Renal cortical epithelial cell (primary cell): ENCODE measurements at regions not wholly inside any gene's neighbourhood (a gene's known extent, or its start where the extent isn't known, plus 50 kb on each side); places are given as distances from the start of the nearest gene placed in this dataset.
"Not testable (repeated sequence)": the region's sequence is repeated elsewhere in the genome, so short reads cannot be mapped to it uniquely, and the experiment has no call there.

Source experiments
- DNase-seq: peaks from one replicate; pipeline ENCODE4 v3.0.0-alpha.2; 2011; ENCODE audit warnings: low read depth

DNA sequence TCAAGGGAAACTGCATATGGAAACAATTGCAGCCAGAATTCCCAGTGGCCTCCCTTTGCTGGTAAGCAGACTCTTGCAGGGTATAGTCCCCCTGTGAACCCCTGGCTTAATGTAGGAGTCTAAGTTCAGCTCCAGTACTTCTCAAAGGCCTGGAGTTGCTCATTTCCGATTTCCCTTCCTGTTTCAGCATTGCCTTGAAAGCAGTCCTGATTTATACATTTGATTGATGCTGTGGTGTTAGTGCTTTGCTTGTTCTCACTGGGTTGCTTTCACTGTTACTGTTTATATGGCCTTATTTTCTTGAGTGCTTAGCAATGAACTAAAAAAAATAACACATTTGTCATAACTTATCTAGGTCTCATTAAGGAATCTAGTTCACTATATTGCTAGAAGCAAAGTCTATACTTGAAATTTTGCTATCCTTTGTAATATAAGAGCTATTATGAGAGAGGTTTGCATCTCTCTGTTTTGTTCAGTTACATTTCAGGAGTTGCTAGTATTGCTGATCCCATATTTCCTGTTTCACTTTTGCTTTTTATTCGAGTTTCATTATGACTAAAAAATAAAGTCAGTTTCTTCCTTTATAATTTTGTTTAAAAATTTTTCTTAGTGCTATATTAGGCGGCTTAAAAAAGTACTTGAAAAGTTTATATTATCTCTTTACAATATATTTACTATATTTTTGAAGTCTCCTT, 122.4 kb upstream of the NMUR2 start:
- no peak for DNase-seq

DNA sequence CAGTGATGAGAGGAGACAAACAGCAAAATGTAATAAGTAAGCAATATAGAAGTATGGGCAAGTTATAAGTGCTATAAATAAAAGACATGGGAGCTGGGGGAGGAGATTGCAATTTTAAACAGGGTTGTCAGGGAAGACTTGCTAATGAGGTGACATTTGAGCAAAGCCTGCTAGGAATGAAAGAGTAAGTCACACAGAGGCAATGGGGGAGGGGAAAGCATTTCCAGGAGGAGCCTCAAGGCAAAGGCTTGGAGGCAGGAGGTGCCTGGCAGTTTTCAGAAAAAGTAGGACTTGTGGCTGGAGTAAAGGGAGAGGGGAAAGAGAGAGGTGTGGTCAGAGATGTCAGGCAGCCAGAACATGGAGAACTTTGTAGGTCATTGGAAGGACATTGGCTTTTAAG, 124.4 kb upstream of the NMUR2 start:
- DNase-seq = peak; percentile 7

- DNase-seq = peak; percentile 68
Measured at GRCh38 chr5:152532714-152533113, 127.6 kb upstream of the NMUR2 start.

DNA sequence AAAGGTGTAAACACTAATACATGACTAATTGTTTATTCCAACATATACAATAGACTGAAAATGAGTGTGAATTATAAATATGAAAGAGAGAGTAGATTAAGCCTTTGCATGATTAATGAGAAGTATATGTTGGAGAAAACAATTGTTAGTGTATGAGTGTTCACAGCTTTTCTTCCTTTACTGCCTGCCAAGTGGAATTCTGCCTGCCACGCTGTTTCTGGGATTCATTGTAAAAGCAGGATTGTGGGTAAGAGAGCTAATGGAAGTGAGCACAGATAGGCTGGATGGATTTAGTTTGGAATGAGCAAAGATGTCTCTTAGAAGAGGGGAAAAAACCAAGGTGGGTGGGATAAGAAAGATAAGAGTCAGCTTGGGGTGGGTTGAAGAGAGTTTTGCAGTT, 129.6 kb upstream of the NMUR2 start:
- DNase-seq = no peak

GRCh38 chr5:152542741-152543140, 137.7 kb upstream of the NMUR2 start:
- peak; percentile 31 for DNase-seq

DNA sequence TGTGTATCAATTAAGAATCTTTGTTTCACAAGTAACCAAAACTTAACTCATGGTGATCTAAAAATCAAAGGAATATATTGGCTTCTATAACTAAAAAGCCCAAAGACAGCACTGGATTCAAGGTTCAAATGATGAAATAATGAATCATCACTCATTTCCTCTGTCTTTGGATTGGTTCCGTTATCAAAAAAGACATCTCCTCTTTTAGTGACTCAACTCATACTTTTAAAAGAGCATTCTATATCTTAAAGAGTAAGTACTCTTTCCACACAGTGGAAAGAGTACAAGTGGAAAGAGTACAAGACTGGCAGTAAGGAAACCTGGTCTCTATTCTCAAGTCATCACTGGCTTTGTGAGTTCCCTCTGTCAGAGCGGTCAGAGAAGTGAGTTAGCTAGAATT, 141.4 kb upstream of the NMUR2 start:
- no peak for DNase-seq

- DNase-seq = no peak
Measured at GRCh38 chr5:152547202-152547601, 142.1 kb upstream of the NMUR2 start.

GRCh38 chr5:152549709-152550108, 144.6 kb upstream of the NMUR2 start:
- DNase-seq = no peak

GRCh38 chr5:152551061-152551460, 146.0 kb upstream of the NMUR2 start:
- DNase-seq = no peak

- no peak for DNase-seq
Measured at GRCh38 chr5:152556784-152557183, 151.7 kb upstream of the NMUR2 start.

DNA sequence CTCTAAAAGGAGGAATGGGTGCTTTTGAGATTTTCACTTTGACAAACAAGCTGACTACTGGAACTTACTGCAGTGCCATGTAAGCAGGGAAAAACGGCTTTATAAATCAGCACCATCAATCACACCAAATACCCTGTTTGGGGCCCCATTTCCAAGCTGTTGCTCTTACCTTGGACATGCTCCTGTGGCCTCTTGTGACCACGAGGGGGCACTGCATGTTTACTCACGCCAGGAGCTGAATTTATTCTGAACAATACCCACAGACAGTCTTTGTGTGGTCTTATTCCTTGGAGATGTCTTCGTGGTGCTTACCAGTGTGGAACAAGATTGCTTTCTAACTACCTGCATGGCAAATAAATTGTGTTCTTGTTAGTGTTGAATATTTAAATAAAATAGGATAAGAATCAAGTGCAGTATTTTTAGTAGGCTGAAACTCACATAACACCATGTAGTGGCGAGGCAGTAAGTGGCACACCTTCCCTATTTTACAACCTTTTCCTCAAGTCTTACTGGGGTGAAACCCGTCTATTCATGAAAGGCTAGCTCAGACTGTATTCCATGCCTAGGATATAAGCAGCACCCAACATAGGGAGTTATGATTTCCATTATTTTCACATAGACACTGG, 155.5 kb upstream of the NMUR2 start:
- DNase-seq = peak; percentile 65

GRCh38 chr5:152568016-152568415, 162.9 kb upstream of the NMUR2 start:
- DNase-seq = no peak

DNA sequence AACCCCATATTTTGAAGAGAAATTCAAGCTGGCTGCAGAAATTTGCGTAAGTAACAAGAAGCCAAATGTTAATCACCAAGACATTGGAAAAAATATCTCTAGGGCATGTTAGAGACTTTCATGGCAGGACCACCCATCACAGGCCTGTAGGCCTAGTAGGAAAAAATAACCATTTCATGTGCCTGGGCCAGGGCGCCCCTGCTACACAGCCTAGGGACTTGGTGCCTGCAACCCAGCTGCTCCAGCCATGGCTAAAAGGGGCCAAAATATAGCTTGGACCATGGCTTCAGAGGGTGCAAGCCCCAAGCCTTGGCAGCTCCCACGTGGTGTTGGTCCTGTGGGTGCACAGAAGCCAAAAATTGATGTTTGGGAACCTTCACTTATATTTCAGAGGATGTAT, 167.7 kb upstream of the NMUR2 start:
- DNase-seq = no peak

DNA sequence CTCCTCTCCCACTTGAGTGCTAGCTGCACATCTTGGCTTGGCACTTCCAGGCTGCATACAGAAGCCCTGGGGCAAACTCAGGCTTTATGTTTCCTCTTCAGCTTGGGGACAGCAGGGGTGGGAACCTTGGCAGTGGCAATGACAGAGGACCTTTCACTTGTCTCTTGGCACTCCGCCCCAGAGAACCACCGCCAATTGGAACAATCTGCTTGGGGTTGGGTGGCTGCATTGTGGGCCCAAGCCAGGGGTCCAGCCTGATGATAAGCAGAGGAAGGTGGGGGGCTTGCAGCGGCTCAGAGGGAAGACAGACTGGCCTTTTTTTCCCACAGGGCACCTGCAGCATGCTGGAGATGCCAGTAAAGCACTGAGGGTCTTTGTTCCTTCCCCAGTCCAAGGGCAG, 179.0 kb upstream of the NMUR2 start:
- no peak for DNase-seq

DNA sequence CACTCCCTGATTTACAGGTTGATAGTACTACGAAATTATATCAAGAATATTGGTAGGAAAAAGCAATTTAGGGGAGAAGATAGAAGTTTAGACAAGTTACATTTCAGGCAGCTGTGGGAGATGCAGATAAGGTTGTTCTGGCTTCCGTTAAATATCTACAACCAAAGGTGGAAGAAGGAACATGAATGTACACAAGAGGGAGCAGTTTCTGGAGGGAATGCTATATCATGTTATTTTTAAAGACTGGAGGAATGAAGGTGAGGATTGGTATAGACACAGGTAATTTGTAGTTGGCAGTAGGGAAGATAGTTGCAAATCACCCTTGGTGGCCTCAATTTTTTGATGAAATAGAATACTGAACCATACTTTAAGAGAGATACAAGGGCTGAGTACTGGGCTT, 187.3 kb upstream of the NMUR2 start:
- DNase-seq = no peak

DNA sequence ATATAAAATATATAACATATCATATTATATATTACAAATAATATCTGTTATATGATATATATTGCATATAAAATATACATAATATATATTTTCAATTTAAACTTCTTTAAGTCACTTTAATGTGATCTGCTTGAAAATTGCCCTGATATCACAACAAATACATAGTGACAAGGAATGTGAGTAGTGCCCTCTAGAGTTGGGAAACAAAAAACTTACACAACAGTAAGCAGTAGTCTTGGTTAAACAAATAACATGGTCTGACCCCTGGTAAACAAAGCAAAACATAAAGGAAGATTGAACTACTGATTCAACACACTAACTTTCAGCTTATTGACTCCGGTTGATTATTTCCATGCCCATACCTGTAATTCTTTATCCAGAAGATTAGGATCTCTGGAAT, 188.3 kb upstream of the NMUR2 start:
- peak; percentile 9 for DNase-seq

GRCh38 chr5:152595405-152595804, 190.3 kb upstream of the NMUR2 start:
- DNase-seq = no peak

DNA sequence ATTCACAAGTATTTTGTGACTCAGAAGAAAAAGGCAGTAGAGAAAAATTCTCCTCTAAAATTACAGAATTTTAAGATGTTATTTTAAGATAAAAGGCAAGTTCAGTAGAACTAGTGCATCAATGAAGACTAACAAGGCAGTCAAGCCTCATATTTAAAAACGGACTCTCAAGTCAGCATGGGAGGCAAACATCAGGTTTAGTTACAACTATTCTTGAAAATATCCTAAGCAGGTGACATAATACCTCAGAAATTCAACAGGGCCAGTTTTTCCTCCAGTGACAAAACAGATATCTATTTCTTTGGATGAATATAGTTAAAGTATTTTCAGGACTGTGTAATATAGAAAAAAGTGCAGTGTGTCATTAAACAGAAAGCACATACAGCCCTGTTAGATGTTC, 194.0 kb upstream of the NMUR2 start:
- DNase-seq = no peak

GRCh38 chr5:152601806-152602732, 197.0 kb upstream of the NMUR2 start:
- no peak for DNase-seq

DNA sequence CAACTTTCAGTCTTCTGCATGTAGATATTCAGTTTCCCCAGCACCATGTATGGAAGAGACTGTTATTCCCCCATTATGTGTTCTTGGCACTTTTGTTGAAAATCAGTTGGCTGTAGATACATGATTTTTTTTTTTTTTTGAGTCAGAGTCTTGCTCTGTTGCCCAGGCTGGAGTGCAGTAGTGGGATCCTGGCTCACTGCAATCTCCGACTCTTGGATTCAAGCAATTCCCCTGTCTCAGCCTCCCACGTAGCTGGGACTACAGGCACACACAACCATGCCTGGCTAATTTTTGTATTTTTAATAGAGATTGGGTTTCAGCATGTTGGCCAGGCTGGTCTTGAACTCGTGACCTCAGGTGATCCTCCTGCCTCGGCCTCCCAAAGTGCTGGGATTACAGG, 201.0 kb upstream of the NMUR2 start:
- DNase-seq = not testable (repeated sequence)

DNA sequence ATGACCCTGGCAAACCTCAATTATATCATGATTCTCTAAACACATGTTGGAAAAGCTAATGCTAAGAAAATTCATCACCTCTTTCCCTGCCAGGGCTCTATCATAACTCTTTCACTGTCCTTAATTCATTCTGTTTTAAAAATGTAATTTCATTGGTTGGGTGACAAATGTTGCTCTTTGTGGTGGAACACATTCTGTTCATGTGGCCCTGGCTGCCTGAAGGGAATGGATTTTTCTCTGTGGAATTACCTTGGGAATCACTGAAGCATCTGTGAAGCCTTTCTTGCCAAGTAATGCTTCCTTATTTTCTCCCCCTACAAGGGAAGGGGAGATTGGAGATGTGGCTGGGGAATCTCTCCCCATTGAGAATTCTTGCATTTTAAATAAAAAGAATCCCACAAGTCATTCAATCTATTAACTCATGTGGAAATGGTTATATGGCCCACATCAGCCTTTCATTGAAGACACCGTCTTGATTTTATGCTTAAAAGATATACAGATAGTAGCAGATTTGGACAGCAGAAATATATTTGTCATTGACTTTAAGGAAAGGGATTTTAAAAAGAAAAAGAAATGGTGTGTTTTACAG, 201.8 kb upstream of the NMUR2 start:
- no peak for DNase-seq

GRCh38 chr5:152607401-152608160, 202.5 kb upstream of the NMUR2 start:
- DNase-seq = no peak
